GM19328 (cell line): ENCODE measurements at regions not wholly inside any gene's neighbourhood (a gene's known extent, or its start where the extent isn't known, plus 50 kb on each side); places are given as distances from the start of the nearest gene placed in this dataset.

ENCODE experiments used
- ATAC-seq: cut with Tn5 transposase; IDR thresholded peaks from one replicate; pipeline ENCODE4 v1.9.1; 2021; ENCODE audit warnings: mild to moderate bottlenecking, moderate library complexity; ENCODE audit not compliant: unreplicated experiment

DNA sequence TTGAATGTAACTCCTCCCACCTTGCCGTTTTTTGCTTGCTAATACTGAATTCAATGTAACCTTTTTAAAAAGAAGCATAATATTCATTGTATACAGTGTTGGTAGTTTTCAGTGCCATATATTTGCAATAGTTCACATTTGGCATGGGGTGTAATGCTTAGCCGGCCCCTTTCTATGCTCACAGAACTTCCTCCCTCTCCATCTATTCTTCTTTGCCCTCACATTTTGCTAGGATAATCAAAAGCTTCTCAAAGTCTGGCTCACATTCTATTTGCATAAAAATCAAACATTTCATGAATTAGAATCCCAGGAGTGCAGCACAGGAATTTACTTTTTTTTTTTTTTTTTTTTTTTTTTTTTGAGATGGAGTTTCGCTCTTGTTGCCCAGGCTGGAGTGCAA lies 226.3 kb upstream of the MPDZ start:
- no peak for ATAC-seq

DNA sequence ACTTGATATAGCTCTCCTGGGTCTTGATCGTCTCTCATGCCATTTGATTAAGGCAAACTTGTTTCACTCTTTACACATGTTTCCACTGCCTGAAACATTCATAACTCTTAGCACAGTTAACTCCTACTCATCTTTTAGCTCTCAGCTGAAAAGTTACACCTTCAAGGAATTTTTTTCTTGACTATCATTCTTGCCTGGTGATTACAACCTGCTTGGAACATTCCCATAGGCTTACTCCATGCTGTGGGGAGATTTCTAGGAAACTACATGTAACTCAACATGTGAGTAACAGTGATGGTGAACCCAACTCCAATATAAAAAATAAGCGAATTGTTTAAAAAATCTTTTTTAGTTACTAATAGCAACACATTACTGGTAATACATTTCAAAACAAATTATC lies 224.1 kb upstream of the MPDZ start:
- no peak for ATAC-seq

DNA sequence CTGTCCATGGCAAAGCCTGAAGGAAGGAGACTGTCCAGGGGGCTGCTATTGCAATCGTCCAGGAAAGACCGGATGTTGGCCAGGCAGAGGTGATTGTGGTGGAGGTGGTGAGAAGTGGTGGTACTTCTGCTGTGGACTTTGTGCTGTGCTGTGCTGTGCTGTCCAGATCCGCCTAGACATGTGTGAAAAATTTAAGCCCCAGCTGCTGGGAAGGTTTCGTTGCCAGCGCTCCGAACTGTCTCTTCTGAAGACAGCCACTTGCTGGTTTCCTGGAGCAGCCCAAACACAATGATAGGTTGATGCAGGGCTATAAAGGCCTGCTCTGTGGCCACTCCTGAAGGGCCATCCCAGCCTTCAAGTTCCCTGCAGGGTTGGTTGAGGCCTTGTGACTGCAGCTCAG lies 223.0 kb upstream of the MPDZ start:
- ATAC-seq: no peak

DNA sequence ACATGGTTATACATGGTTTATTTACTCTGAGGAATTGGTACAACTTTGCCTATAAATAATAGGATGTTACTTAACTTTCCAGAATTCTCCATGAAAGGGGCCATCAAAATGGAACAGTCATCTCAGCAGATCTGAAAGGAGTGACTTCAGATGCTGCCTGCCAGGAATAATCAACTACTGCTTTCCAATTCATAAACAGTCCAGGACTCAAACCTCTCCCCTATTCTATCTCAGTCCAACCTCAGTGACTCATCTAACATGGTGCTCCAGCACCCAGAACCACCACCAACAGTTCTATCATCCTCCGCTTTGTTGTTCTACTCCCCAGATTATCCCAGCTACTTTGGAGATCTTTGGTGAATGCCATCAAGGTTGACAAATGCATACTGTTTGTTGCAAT lies 221.5 kb upstream of the MPDZ start:
- ATAC-seq: no peak

DNA sequence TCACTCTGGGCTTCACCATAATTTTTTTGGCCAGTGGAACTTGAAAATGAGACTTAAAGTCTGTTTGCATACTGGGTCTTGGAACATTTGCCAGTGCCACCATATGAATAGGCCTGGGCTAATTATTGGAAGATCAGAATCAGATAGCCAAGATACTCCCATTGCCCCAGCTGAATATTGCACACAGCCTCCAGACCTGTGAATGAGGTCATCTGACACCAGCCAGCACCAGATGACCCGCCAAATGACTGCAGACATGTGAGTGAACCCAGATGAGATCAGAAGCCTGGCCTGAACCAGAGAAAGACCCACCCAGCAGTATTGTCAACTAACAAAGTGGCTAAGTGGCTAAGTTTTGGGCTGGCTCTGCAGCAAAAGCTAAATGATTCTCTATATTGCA lies 220.5 kb upstream of the MPDZ start:
- ATAC-seq: no peak

DNA sequence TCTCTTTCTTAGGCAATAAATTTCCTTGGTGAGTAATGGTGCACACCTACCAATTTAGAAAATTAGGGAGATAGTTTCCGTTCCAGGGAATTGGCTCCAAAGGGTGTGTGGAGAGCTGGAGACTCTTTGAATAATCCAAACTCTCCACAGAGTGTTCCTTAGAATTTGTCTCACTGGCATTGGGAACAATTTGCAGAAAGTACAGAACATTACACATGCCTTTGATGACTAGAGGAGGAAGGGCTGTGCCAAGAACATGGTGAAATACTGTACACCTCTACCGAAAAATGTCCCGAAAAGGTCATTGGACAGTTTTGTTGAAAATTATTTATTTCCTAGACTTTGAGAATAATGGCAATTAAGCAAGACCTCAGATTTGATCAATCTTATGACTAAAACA lies 214.2 kb upstream of the MPDZ start:
- no peak for ATAC-seq

DNA sequence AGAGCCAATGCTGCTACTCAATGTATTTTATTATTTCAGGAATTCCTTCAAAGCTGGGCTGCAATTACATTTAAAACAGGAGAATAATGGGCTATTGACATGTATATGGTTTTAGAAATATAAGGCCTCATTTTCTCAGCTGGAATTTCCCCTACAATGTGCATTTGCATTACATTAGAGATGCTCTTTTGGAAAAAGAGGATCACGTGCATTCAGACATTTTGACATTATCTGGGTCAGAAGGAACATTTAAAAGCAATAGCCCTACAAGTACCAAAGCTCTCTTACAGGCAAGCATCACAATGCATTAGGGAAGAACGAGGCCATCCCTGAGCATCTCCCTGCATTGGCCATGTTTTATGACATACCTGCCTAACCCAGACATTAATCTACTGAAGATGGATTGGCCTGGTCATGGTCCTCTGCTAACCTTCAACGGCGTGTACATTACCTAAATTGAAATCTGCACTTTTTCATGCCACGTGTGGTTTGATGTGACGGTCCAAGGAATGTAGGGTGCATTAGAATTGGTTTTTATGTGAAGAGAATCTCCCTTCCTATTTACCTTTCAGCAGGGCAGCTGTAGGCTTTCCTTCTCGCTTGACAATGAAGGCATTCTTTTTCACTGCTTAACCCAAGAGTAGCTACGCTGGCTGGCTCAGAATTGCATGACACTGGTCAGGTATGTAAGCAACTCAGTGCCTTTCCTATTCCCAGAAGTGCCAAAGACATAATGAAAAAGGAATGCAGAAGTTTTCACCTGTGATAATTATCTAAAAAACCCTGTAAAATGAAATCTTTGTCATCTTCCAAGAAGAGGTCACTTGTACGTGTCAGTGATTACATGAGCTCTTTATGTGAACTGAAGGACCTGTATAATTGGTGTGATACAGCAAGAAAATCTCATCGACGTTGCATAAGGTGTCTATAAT lies 212.3 kb upstream of the MPDZ start:
- ATAC-seq: no peak

DNA sequence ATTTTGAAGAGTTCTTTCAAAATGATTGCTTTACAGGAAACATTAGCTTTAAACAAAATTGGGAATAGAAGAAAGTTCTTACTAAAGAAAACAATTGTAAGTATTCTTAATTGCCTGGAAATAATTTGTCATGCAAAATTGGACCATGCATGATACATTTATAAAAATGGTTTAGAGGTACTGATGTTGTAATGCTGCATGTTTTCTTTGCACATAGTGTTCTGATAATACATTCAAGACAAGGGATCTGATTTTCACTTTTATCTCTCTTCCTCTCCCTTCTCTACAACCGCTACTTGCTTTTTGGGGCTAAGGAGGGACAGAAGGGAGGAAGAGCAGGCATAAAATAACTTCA lies 211.6 kb upstream of the MPDZ start:
- ATAC-seq: no peak

DNA sequence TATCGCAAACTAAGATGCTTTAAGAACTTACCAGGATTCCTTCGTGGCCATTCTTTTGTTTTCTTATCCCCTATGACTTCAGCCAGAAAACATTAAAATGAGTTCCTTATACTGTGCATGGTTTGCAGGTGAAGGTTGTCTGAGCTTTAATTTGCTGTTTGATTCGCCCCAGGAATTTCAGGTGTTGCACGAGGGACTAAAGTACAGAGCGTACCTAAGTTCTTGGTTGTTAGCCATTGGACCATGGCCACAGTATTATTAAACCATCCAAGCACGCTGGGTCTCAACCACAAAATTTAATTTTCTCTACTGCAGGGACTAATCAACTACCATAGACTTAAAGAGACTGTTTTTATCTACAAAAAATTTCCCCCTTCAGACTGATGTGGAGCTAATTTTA lies 208.4 kb upstream of the MPDZ start:
- no peak for ATAC-seq

DNA sequence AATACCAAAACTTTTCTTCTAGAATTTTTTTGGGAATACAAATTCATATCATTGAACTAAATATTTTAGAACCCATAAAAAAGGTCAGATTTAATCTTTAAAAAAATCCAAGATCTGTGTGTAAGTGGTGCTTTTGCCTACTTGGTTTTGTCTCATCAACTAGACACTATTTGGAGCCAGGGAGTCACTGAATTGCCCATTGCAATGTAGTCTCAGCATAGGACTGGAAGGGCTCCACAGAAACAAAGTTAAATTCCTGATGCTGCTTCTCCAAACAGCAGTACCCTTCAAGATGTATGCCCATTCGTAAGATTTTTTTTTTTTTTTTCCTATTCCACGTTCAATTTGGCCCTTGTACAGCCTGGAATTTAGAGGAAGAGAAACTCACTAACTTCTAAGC lies 208.0 kb upstream of the MPDZ start:
- no peak for ATAC-seq

DNA sequence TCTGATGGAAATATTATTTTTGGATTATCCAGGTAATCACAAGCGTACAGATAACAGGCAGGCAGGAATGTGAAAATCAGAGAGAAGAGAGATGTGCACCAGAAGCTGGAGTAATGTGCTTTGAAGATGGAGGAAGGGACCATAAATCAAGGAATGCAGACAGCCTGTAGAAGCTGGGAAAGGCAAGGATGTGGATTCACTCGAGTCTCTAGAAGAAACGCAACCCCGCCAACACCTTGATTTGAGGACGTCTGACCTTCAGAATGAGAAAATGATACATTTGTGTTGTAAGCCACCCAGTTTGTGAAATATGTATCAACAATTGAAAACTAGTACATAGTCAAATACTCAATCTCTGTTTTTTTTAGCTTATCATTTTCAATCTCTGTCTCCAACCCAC lies 207.6 kb upstream of the MPDZ start:
- no peak for ATAC-seq

DNA sequence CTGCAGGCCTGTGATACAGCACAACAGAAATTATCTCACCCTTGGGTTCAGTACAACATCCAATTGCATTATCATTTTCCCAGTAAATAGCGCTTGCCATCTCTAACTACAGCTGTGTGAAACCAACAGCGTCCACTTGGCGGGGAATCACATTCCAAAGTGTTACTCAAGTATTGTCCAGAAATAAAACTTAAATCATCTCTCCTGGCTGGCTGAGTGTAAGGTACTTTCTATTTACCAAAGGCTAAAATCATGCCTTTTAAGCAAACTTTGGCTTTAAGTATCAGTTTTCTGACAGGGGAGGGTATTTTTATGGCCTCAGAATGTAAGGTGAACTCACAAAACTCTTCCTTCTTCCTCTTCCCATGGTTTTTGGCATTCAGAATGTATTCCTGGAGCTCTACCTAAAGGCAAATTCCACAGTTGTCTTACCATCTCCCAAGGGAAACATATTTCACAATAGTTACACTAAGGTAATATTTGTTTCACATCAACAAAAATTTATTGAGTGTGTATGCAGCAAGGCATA lies 205.6 kb upstream of the MPDZ start:
- no peak for ATAC-seq

DNA sequence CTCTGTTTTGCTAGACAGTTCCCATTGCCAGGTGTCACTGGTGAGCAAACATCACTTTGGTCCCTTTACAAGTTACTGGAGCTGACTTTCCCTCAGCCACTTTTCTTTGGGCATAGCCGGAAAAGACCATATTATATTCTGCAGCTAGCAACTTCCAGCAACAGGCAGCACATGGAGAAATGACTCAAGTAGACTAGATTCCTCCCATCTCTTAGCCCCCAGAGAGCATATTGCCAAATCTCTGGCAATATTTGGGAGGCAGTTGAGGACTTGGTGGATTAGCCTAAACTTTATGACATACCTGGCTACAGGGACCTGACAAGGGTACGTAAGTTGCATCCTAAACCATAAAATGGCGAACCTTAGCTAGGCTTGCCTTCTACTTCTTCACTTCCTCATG lies 204.7 kb upstream of the MPDZ start:
- ATAC-seq: no peak

DNA sequence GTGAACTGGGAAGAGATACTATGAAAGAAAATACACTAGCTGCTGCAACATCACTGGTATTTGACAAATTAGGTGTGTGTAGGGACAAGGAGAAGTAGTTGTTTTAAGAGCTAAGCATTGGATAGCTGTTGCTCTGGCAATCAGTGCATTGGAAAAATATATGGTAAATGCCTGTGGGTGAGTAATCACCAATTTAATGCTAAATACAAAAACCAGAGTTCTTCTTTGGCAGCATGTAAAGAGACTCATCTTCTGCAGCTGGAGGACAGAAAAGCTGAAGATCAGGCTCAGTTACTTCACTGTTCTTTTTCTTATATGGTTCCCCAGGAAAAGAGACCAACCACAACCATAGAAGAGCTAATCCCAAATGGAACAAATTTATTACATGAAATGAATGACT lies 201.8 kb upstream of the MPDZ start:
- ATAC-seq: no peak

DNA sequence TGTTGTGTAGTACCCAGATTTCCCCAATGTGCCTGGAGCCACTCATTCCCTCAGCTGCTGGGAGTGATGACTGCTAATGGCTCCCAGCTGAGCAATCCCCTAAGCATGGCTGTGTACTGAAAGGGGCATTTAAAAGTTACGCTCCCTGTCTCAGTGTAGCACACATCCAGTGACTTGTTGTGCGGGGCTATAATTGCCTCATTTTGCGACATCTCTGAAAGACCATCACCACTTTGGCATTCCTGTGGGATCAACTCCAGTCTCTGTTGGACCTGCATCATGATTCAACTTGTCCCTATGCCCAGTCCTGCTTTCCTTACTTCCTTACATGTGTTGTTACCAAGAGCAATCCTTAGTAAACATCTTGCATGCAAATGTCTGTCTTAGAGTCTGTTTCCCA lies 201.2 kb upstream of the MPDZ start:
- ATAC-seq: no peak

DNA sequence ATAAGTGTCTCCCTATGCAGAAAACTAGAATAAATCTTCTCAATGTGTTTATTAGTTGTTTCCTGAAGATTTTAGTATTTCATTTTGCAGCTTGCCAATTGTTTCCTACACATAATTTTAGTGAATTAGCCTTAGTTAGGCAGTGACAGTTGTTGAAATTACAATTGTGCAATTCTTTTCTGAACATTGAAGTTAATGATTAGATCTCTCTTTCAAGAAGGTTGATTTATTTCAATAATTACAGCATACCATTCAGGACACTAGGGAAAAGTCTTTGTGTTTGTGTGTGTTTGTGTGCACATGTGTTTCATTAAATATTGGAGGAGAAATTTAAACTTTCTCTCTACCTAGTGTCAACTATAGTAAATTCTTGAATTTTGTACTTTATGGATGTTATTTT lies 199.6 kb upstream of the MPDZ start:
- no peak for ATAC-seq

DNA sequence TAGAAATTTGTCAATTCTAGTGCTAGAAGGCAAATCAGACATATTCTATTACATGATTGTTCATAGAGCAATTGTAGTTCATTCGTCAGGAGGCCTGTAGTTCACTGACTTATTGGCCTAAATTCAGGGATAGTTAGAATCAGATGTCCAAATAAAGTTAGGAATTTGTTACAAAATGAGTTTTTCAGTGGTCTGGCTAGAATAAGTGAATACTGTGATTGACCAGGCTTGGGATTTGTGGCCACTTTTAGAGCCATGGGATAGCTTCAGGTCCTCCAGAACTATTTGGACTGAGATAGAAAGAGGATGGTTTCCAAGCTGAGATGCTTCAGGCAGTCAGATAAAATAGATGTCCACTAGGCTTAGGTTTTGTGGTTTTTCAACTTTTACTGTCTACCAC lies 199.1 kb upstream of the MPDZ start:
- no peak for ATAC-seq

DNA sequence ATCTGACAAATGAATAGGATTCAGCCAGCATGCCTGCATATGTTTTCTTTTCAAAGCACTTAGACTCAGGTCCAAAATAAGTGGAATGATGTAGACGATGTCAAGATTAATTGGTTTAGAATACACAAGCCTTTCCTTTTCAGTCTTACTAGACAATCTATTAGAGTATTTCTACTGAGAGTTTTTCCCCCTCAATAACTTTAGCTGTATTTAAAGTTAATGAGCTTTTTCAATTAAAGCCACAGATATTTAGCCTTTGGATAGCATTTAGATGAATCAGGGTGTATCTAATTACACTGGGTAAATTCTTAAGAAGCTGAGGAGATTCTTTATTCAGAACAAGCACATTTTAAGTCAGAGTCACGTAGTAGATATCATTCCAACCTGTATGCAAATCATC lies 198.7 kb upstream of the MPDZ start:
- no peak for ATAC-seq

DNA sequence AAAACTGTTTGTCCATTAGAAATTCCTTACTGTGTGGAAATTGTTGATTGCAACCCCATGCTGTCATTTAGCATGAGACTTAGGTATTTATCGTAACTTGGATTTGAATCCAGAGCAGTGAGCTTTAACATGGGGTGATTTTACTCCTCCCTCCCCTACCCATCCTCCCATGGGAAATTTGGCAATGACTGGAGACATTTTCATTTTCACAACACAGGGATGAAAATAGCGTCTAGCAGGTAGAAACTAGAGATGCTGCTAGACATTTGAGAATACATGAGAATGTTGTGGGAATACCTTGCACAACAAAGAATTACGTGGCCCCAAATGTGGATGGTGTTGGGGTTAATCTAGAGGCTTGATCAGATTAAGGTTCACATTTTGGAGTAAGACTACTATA lies 191.3 kb upstream of the MPDZ start:
- ATAC-seq: no peak

DNA sequence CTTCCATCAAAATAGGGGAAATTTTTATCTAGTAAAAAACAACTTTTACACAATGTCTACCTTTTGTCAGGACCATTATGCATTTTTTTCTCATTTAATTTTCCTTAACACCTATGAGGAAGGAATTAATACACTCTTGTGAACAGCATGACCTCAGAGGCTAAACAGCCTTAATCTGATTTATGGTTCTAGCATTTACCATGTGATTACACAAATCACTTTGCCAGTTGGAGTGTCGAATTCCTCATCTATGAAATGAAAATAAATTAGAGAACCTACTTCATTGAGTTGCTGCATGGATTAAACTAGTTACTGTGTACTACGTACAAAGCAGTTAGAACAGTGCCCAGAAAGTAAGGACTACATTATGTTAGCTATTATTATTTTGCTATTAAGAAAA lies 187.7 kb upstream of the MPDZ start:
- ATAC-seq: no peak

DNA sequence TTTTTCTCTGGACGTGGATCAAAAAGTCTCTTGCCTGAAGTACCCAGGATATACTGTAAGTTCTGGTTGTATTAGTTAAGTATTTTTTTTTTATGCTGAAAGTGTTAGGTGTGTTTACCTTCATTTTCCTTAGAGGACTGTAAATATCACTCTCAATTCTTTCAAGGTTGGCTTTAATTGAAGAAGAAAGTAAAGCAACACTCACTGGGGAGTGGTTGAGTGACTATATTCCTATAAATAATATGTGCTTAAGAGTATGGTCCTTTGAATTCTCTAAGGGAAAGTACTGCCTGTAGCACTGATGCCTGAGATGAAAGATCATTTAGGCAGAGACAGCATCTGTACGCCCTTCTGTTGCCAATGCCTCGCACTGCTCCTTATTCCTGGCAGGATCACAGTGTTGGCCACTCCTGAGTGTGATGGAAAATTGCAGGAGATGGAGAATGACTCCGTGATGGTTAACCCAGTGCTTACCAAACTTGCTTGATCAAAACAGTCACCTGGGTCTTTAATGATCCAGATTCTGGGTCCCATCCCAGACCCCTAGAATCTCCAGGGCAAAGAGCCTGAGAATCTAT lies 182.0 kb upstream of the MPDZ start:
- ATAC-seq: no peak

DNA sequence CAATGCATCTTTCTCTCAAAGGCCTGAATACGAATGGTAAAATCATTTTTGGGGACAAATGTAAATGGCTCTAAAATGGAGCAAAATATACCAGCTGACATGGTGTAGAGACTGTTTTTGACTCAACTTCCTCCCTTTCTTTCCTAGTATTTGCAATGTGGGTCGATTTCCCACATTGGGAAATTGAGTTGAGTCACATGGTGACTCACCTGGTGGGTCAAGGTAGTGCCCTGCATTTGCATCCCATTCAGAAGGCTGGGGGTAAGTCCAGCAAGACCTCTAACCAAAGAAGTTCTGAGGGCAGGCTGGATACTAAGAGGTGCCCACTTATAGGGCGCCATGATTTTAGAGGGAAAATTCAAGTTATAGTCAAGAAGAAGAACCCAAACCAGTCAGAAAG lies 179.6 kb upstream of the MPDZ start:
- no peak for ATAC-seq

DNA sequence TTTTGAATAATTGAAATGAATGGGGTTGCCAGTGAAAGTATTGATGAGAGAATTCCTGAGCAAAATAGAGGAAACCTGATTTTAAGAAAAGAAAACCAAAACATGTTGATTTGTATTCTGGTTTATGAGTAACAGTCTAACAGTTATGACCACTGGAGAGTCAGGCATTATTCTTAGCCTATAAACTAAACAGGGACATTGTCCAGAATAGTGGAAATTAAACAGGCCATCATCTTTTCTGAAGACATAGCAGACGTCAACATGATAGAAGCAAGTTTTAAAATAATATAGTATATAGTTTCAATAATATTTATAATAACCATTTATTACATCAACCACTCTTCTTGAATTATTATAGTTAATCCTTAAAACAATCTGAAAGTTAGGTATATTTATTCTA lies 178.3 kb upstream of the MPDZ start:
- ATAC-seq: no peak
